Activated CD4-positive, alpha-beta T cell treated with anti-CD3 and anti-CD28 coated beads, Interleukin-2, amount 50 U/mL, for 24 hours (primary cell): ENCODE measurements at regions not wholly inside any gene's neighbourhood (a gene's known extent, or its start where the extent isn't known, plus 50 kb on each side); places are given as distances from the start of the nearest gene placed in this dataset.

Experiments
- DNase-seq, 2 donors: peaks; one replicate each; pipeline ENCODE4 v3.0.0-alpha.2; 2020; ENCODE audit warnings: low read depth in 1 of 2, low spot score in 1 of 2

- DNase-seq: no peak
Measured at GRCh38 chr21:36532769-36533467, 53.0 kb upstream of the CLDN14 start.

- DNase-seq: no peak
Measured at GRCh38 chr21:36533468-36533848, 53.5 kb upstream of the CLDN14 start.

GRCh38 chr21:36534656-36535055 lies 54.7 kb upstream of the CLDN14 start:
- DNase-seq: no peak

GRCh38 chr21:36535618-36536241 lies 55.8 kb upstream of the CLDN14 start:
- DNase-seq: no peak

GRCh38 chr21:36538761-36539160 lies 58.8 kb upstream of the CLDN14 start:
- no peak for DNase-seq

GRCh38 chr21:36539434-36540150 lies 59.7 kb upstream of the CLDN14 start:
- no peak for DNase-seq

- DNase-seq: no peak
Measured at GRCh38 chr21:36540700-36541099, 60.8 kb upstream of the CLDN14 start.

GRCh38 chr21:36541721-36542139 lies 61.8 kb upstream of the CLDN14 start:
- no peak for DNase-seq

GRCh38 chr21:36542312-36543101 lies 62.6 kb upstream of the CLDN14 start:
- no peak for DNase-seq

GRCh38 chr21:36543924-36544323 lies 64.0 kb upstream of the CLDN14 start:
- no peak for DNase-seq

GRCh38 chr21:36544545-36544944 lies 64.6 kb upstream of the CLDN14 start:
- DNase-seq: no peak

GRCh38 chr21:36545776-36546511 lies 66.0 kb upstream of the CLDN14 start:
- DNase-seq: no peak

- DNase-seq: no peak
Measured at GRCh38 chr21:36547464-36547863, 67.5 kb upstream of the CLDN14 start.

GRCh38 chr21:36548866-36549265 lies 68.9 kb upstream of the CLDN14 start:
- no peak for DNase-seq

GRCh38 chr21:36549470-36549869 lies 69.5 kb upstream of the CLDN14 start:
- DNase-seq: no peak

- no peak for DNase-seq
Measured at GRCh38 chr21:36550761-36551160, 70.8 kb upstream of the CLDN14 start.

- DNase-seq: no peak
Measured at GRCh38 chr21:36551321-36551720, 71.4 kb upstream of the CLDN14 start.

- no peak for DNase-seq
Measured at GRCh38 chr21:36551731-36552433, 72.0 kb upstream of the CLDN14 start.

GRCh38 chr21:36552434-36552785 lies 72.5 kb upstream of the CLDN14 start:
- DNase-seq: no peak

GRCh38 chr21:36553406-36553805 lies 73.5 kb upstream of the CLDN14 start:
- no peak for DNase-seq
